OCI-LY7 (cell line): ENCODE measurements at regions not wholly inside any gene's neighbourhood (a gene's known extent, or its start where the extent isn't known, plus 50 kb on each side); places are given as distances from the start of the nearest gene placed in this dataset.

Source experiments
- BruUV-seq: library from RNA; stranded (reverse); fragments of 400-500 nt; replicated peaks from 2 replicates; lab custom pipeline; 2021; lab: Mats Ljungman, UMichigan
- CTCF ChIA-PET: fragments of 300-600 bp; sonication (Branson Sonifier 250); formaldehyde crosslinking; loops from one replicate; lab custom pipeline; 2022; ENCODE audit warnings: antibody characterized with exemption; ENCODE audit not compliant: unreplicated experiment; lab: Charles Lee
- POLR2A ChIA-PET: fragments of 300-600 bp; sonication (Branson Sonifier 250); formaldehyde crosslinking; loops from one replicate; lab custom pipeline; 2022; ENCODE audit warnings: antibody characterized with exemption; lab: Charles Lee
- DNase-seq: peaks from one replicate; pipeline ENCODE4 v3.0.0-alpha.2; 2015; ENCODE audit warnings: low spot score
- H2AFZ ChIP-seq: fragments of 200-600 bp; sonication (generic), shearing (Covaris generic); 2 replicates; pipeline ENCODE4 v1.6.1; 2014; ENCODE audit warnings: mild to moderate bottlenecking, antibody characterized with exemption, low read length, moderate library complexity
- H3K27ac ChIP-seq: fragments of 200-600 bp; sonication (generic); 2 replicates; pipeline ENCODE4 v1.5.1; 2014; ENCODE audit warnings: mixed run types, low read depth, mild to moderate bottlenecking, moderate library complexity, low read length, inconsistent platforms; ENCODE audit not compliant: poor library complexity, severe bottlenecking
- H3K36me3 ChIP-seq: fragments of 200-600 bp; sonication (generic); 2 replicates; pipeline ENCODE4 v1.6.1; 2014; ENCODE audit warnings: mild to moderate bottlenecking, antibody characterized with exemption, low read length, moderate library complexity, mixed read lengths; ENCODE audit not compliant: insufficient read depth
- H3K4me1 ChIP-seq: fragments of 200-600 bp; sonication (generic); 2 replicates; pipeline ENCODE4 v1.5.1; 2014; ENCODE audit warnings: mild to moderate bottlenecking, low read length; ENCODE audit not compliant: insufficient read depth, poor library complexity, severe bottlenecking
- H3K4me2 ChIP-seq: fragments of 200-600 bp; sonication (generic); 2 replicates; pipeline ENCODE4 v1.6.1; 2014; ENCODE audit warnings: mild to moderate bottlenecking, low read length
- H3K4me3 ChIP-seq: fragments of 200-600 bp; sonication (generic); 2 replicates; pipeline ENCODE4 v1.5.1; 2014; ENCODE audit warnings: mild to moderate bottlenecking, low read depth, low read length; ENCODE audit not compliant: poor library complexity, severe bottlenecking
- H3K79me2 ChIP-seq: fragments of 200-600 bp; sonication (generic); 2 replicates; pipeline ENCODE4 v1.6.1; 2016; ENCODE audit warnings: low read depth, mild to moderate bottlenecking, low read length, moderate library complexity, mixed read lengths; ENCODE audit not compliant: insufficient read depth
- H3K9me2 ChIP-seq: fragments of 200-600 bp; sonication (generic); 2 replicates; pipeline ENCODE4 v1.6.1; 2016; ENCODE audit warnings: mild to moderate bottlenecking, low read length, mixed read lengths; ENCODE audit not compliant: insufficient read depth
- H3K9me3 ChIP-seq: fragments of 200-600 bp; sonication (generic); 2 replicates; pipeline ENCODE4 v1.6.1; 2014; ENCODE audit warnings: mild to moderate bottlenecking, mixed run types, low read length, mixed read lengths
- H4K20me1 ChIP-seq: fragments of 200-600 bp; sonication (generic); 2 replicates; pipeline ENCODE4 v1.6.1; 2014; ENCODE audit warnings: mild to moderate bottlenecking, antibody characterized with exemption, low read length, moderate library complexity, mixed read lengths; ENCODE audit not compliant: insufficient read depth
- CTCF ChIP-seq: fragments of 200-600 bp; sonication (generic); conservative IDR thresholded peaks from 2 replicates; pipeline ENCODE4 v1.5.1; 2014; ENCODE audit warnings: mild to moderate bottlenecking, antibody characterized with exemption, low read length, moderate library complexity, mixed read lengths
- EZH2phosphoT487 ChIP-seq: fragments of 200-600 bp; sonication (generic); IDR thresholded peaks from 2 replicates; pipeline ENCODE4 v1.6.1; 2018; ENCODE audit warnings: low read depth, borderline replicate concordance, mild to moderate bottlenecking, mixed run types, antibody characterized with exemption, low read length, moderate library complexity, mixed read lengths
- intact Hi-C: fragments of 100-400 bp; cut with micrococcal nuclease; formaldehyde crosslinking; loops from one replicate; pipeline ENCODE4 v1.10.0; 2022; ENCODE audit not compliant: unreplicated experiment

- H3K4me2 ChIP-seq = no peak overlapping the region
- H4K20me1 ChIP-seq = no peaks in the 10 kb centered on the region
- H3K9me2 ChIP-seq = no peaks in the 10 kb centered on the region
- CTCF ChIA-PET = no interaction called here
- no peaks in the 10 kb centered on the region for H3K79me2 ChIP-seq
- POLR2A ChIA-PET = no interaction called here
- no peaks in the 10 kb centered on the region for H3K36me3 ChIP-seq
- no peak overlapping the region for H2AFZ ChIP-seq
- no peaks in the 10 kb centered on the region for H3K4me1 ChIP-seq
- H3K27ac ChIP-seq = no peak overlapping the region
- BruUV-seq = no TSS peak
- no peak overlapping the region for H3K4me3 ChIP-seq
- TF ChIP-seq EZH2phosphoT487 (no peak), CTCF (no peak)
- intact Hi-C loops = no loop called here
- no peak for DNase-seq
- no peaks in the 10 kb centered on the region for H3K9me3 ChIP-seq
Observed at GRCh38 chr13:107456431-107456830, 758.9 kb downstream of the LIG4 start.

- H3K4me3 ChIP-seq = no peak overlapping the region
- no peaks in the 10 kb centered on the region for H3K79me2 ChIP-seq
- CTCF ChIA-PET = no interaction called here
- intact Hi-C loops = no loop called here
- BruUV-seq = no TSS peak
- H4K20me1 ChIP-seq = no peaks in the 10 kb centered on the region
- H3K9me3 ChIP-seq = no peaks in the 10 kb centered on the region
- POLR2A ChIA-PET = no interaction called here
- H3K9me2 ChIP-seq = no peaks in the 10 kb centered on the region
- no peak overlapping the region for H3K4me2 ChIP-seq
- no peak overlapping the region for H2AFZ ChIP-seq
- no peak overlapping the region for H3K27ac ChIP-seq
- no peak for DNase-seq
- H3K4me1 ChIP-seq = no peaks in the 10 kb centered on the region
- TF ChIP-seq CTCF (no peak), EZH2phosphoT487 (no peak)
- no peaks in the 10 kb centered on the region for H3K36me3 ChIP-seq
Observed at GRCh38 chr13:107452833-107453232, 762.5 kb downstream of the LIG4 start.

GRCh38 chr13:107450931-107451330 lies 764.4 kb downstream of the LIG4 start:
- no peak overlapping the region for H3K4me2 ChIP-seq
- ChIA-PET CTCF (no interaction called here), POLR2A (no interaction called here)
- H3K36me3 ChIP-seq = no peaks in the 10 kb centered on the region
- no peaks in the 10 kb centered on the region for H3K9me3 ChIP-seq
- H3K79me2 ChIP-seq = no peaks in the 10 kb centered on the region
- TF ChIP-seq CTCF = no peak
- no peak for TF ChIP-seq EZH2phosphoT487
- H3K9me2 ChIP-seq = no peaks in the 10 kb centered on the region
- no peaks in the 10 kb centered on the region for H3K4me1 ChIP-seq
- no peak for DNase-seq
- H3K27ac ChIP-seq = no peak overlapping the region
- no TSS peak for BruUV-seq
- intact Hi-C loops = no loop called here
- no peak overlapping the region for H3K4me3 ChIP-seq
- H4K20me1 ChIP-seq = no peaks in the 10 kb centered on the region
- H2AFZ ChIP-seq = no peak overlapping the region
